Neural cell (in vitro differentiated cells): ENCODE measurements at regions not wholly inside any gene's neighbourhood (a gene's known extent, or its start where the extent isn't known, plus 50 kb on each side); places are given as distances from the start of the nearest gene placed in this dataset.

Source experiments
- EP300 ChIP-seq: fragments of 450-650 bp; conservative IDR thresholded peaks from 2 replicates; pipeline ENCODE4 v1.6.1; 2014; ENCODE audit warnings: antibody characterized with exemption, mild to moderate bottlenecking, moderate library complexity; ENCODE audit not compliant: poor library complexity, severe bottlenecking
- EZH2 ChIP-seq: fragments of 200-600, 300-800 bp; shearing (Covaris generic), sonication (generic); IDR thresholded peaks from 2 replicates; pipeline ENCODE4 v1.6.1; 2014; ENCODE audit warnings: antibody characterized with exemption, low read length, borderline replicate concordance, mild to moderate bottlenecking; ENCODE audit not compliant: insufficient read depth, poor library complexity, severe bottlenecking
- POLR2AphosphoS5 ChIP-seq: IDR thresholded peaks from 2 replicates; pipeline ENCODE4 v1.6.1; 2012
- SMC3 ChIP-seq: fragments of 450-650 bp; conservative IDR thresholded peaks from 2 replicates; pipeline ENCODE4 v1.6.1; 2014; ENCODE audit warnings: antibody characterized with exemption, mild to moderate bottlenecking, moderate library complexity; ENCODE audit not compliant: poor library complexity
- TF ChIP-seq, protein P1 (sequence below): fragments of 450-650 bp; IDR thresholded peaks from 2 replicates; pipeline ENCODE4 v1.5.1; 2014; ENCODE audit warnings: antibody characterized with exemption, mild to moderate bottlenecking, moderate library complexity; ENCODE audit not compliant: poor library complexity, severe bottlenecking

DNA sequence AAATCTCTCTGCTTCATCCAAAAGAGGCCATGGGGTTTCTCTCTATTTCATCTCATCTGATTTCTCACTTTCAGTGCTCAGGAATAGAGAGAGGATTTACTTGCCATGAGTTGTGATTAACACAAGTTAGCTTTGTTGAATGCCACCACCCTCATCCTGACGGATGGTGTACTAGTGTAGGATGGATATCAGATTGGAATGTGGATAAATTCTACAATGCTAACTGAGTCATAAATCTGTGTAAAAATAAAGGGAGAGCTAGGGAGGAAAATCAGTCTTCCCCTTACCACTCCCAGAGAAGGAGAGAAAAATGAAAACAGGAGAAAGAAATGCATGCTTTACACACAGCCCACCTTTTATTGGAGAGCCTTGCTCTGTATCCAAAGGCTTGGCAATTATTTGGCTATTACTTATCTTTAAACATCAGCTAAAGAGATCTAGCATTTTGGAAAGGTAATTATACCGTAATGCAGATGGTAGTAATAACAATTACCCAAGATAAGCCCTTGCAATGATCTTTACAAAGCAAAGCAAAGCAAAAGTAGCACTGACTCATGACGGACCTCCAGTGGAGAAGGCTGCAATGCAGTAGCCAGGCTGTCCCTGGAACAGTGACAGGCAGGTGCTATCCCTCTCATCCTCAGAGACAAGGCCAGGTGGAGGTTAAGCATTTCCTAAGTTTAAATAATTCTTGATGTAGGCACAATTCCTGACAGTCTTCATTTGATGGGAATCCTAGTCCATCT lies 306.3 kb upstream of the PPARGC1A start:
- TF ChIP-seq, protein P1, sequence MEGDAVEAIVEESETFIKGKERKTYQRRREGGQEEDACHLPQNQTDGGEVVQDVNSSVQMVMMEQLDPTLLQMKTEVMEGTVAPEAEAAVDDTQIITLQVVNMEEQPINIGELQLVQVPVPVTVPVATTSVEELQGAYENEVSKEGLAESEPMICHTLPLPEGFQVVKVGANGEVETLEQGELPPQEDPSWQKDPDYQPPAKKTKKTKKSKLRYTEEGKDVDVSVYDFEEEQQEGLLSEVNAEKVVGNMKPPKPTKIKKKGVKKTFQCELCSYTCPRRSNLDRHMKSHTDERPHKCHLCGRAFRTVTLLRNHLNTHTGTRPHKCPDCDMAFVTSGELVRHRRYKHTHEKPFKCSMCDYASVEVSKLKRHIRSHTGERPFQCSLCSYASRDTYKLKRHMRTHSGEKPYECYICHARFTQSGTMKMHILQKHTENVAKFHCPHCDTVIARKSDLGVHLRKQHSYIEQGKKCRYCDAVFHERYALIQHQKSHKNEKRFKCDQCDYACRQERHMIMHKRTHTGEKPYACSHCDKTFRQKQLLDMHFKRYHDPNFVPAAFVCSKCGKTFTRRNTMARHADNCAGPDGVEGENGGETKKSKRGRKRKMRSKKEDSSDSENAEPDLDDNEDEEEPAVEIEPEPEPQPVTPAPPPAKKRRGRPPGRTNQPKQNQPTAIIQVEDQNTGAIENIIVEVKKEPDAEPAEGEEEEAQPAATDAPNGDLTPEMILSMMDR, result no peak
- TF ChIP-seq POLR2AphosphoS5, result no peak
- no peak for TF ChIP-seq EZH2
- no peak for TF ChIP-seq SMC3
- no peak for TF ChIP-seq EP300
